Left lobe of liver (tissue), 2 donors: ENCODE measurements at regions not wholly inside any gene's neighbourhood (a gene's known extent, or its start where the extent isn't known, plus 50 kb on each side); places are given as distances from the start of the nearest gene placed in this dataset.
A peak's percentile ranks its signal among the peaks of the same experiment; 100 is the strongest.
"Not testable (repeated sequence)": the region's sequence is repeated elsewhere in the genome, so short reads cannot be mapped to it uniquely, and the experiment has no call there.

Source experiments
- ATAC-seq: fragments of 200-7000 bp; cut with Tn5 transposase; one replicate; pipeline ENCODE4 v1.9.1; 2020; ENCODE audit warnings: mild to moderate bottlenecking, moderate library complexity
- DNase-seq: peaks from one replicate; pipeline ENCODE4 v3.0.0-alpha.2; 2020; ENCODE audit warnings: low spot score
- donor health status: DM: no; HTN: no; CAD: no; lungs with moderate emphysema.
- donor health status: DM: no; HTN: yes; CAD: no.

GRCh38 chrX:118254611-118255010 lies 91.3 kb upstream of the WDR44 start:
- peak; percentile 71 for ATAC-seq
- DNase-seq = peak; percentile 42

- DNase-seq = no peak
- ATAC-seq = no peak
Observed at GRCh38 chrX:118255921-118256320, 90.0 kb upstream of the WDR44 start.

GRCh38 chrX:118257781-118258180 lies 88.1 kb upstream of the WDR44 start:
- DNase-seq = no peak
- ATAC-seq = no peak

- ATAC-seq (no peak), DNase-seq (no peak)
Observed at GRCh38 chrX:118259213-118259612, 86.7 kb upstream of the WDR44 start.

- ATAC-seq (no peak), DNase-seq (no peak)
Observed at GRCh38 chrX:118261151-118261550, 84.8 kb upstream of the WDR44 start.

- no peak for DNase-seq
- ATAC-seq = no peak
Observed at GRCh38 chrX:118271775-118272174, 74.1 kb upstream of the WDR44 start.

GRCh38 chrX:118272242-118272641 lies 73.7 kb upstream of the WDR44 start:
- ATAC-seq = no peak
- no peak for DNase-seq

- DNase-seq (no peak), ATAC-seq (no peak)
Observed at GRCh38 chrX:118286066-118286762, 59.7 kb upstream of the WDR44 start.

GRCh38 chrX:118295818-118296217 lies 50.1 kb upstream of the WDR44 start:
- DNase-seq, ATAC-seq: not testable (repeated sequence)
